K562 (cell line): ENCODE measurements at regions not wholly inside any gene's neighbourhood (a gene's known extent, or its start where the extent isn't known, plus 50 kb on each side); places are given as distances from the start of the nearest gene placed in this dataset.

Experiments used
- ATAC-seq: fragments of 200-7000 bp; cut with Tn5 transposase; 3 replicates; pipeline ENCODE4 v1.9.1; 2020; ENCODE audit warnings: moderate library complexity
- BruUV-seq: library from RNA; stranded (reverse); fragments of 400-500 nt; replicated peaks from 2 replicates; lab custom pipeline; 2021; lab: Mats Ljungman, UMichigan
- CTCF ChIA-PET: fragments of 300-600 bp; formaldehyde crosslinking; extraction: SDS; loops from one replicate; lab custom pipeline; 2021; ENCODE audit warnings: low intra/inter-chr PET ratio; lab: Yijun Ruan, JAX
- POLR2A ChIA-PET: fragments of 300-600, 350-650 bp; sonication (Branson Sonifier 250); formaldehyde crosslinking; extraction: SDS; loops from one replicate; lab custom pipeline; 2021; ENCODE audit warnings: antibody characterized with exemption, inconsistent platforms; lab: Yijun Ruan, JAX
- DNase-seq, 4 experiments: peaks; one replicate each; pipeline versions ENCODE4 v3.0.0 to v3.0.0-alpha.2; 2011 to 2018; ENCODE audit warnings: low spot score in 3 of 4, mixed read lengths in 3 of 4; ENCODE audit errors: extremely low read depth in 1 of 4
- FAIRE-seq: peaks from 2 replicates; lab custom pipeline; 2011; peaks lifted over from hg19 to GRCh38; lab: Jason Lieb, UNC
- H2AFZ ChIP-seq: 2 replicates; pipeline ENCODE4 v1.6.0; 2011; ENCODE audit warnings: low read depth, low read length, control low read depth, inconsistent platforms
- H3K27ac ChIP-seq: fragments of 200-600 bp; 3 replicates; pipeline ENCODE4 v1.8.0; 2011; ENCODE audit warnings: low read depth, mild to moderate bottlenecking, control low read depth, inconsistent platforms, low read length, moderate library complexity, mixed read lengths; ENCODE audit errors: extremely low read depth
- H3K27me3 ChIP-seq, 2 experiments: fragments of 300-600 bp in 1 of 2; 2 replicates in 1 of 2; 3 replicates in 1 of 2; pipeline versions ENCODE4 v1.6.0 to v1.8.0; 2011; ENCODE audit warnings: inconsistent platforms in 2 of 2, low read length in 2 of 2, mild to moderate bottlenecking in 1 of 2, mixed read lengths in 1 of 2, moderate library complexity in 1 of 2; ENCODE audit not compliant: control insufficient read depth in 2 of 2, insufficient read depth in 2 of 2
- H3K36me3 ChIP-seq: fragments of 300-600 bp; 3 replicates; pipeline ENCODE4 v1.8.0; 2011; ENCODE audit warnings: mild to moderate bottlenecking, low read length, inconsistent platforms; ENCODE audit not compliant: control insufficient read depth, insufficient read depth
- H3K4me1 ChIP-seq, 2 experiments: fragments of 200-600 bp in 1 of 2; replicated peaks in 1 of 2; 2 replicates in 1 of 2; 3 replicates in 1 of 2; pipeline versions ENCODE4 v1.5.1 to v1.8.0; 2011; ENCODE audit warnings: inconsistent platforms in 2 of 2, low read length in 2 of 2, mild to moderate bottlenecking in 1 of 2, mixed read lengths in 1 of 2, moderate library complexity in 1 of 2; ENCODE audit not compliant: control insufficient read depth in 2 of 2, insufficient read depth in 2 of 2
- H3K4me2 ChIP-seq: 2 replicates; pipeline ENCODE4 v1.6.1; 2011; ENCODE audit warnings: low read length, control low read depth, inconsistent platforms, mixed read lengths; ENCODE audit not compliant: insufficient read depth
- H3K4me3 ChIP-seq: fragments of 200-600 bp; sonication (generic), shearing (Covaris generic); 2 replicates; pipeline ENCODE4 v1.5.1; 2016; ENCODE audit warnings: control low read depth, inconsistent platforms
- H3K79me2 ChIP-seq: fragments of 200-600 bp; 3 replicates; pipeline ENCODE4 v1.8.0; 2011; ENCODE audit warnings: low read length, inconsistent platforms; ENCODE audit not compliant: control insufficient read depth, insufficient read depth
- H3K9ac ChIP-seq, 2 experiments: 2 replicates each; pipeline versions ENCODE4 v1.6.0 to v1.6.1; 2011; ENCODE audit warnings: low read depth in 2 of 2, low read length in 2 of 2, control low read depth in 1 of 2, inconsistent platforms in 1 of 2, mild to moderate bottlenecking in 1 of 2, mixed read lengths in 1 of 2; ENCODE audit not compliant: insufficient read depth in 1 of 2
- H3K9me1 ChIP-seq: one replicate; pipeline ENCODE4 v1.6.0; 2011; ENCODE audit warnings: inconsistent platforms, mild to moderate bottlenecking, low read length, moderate library complexity; ENCODE audit not compliant: control insufficient read depth, insufficient read depth
- H3K9me3 ChIP-seq: replicated peaks from 2 replicates; pipeline ENCODE4 v1.5.1; 2011; ENCODE audit warnings: low read depth, low read length, inconsistent platforms; ENCODE audit not compliant: control insufficient read depth, insufficient read depth
- H4K20me1 ChIP-seq: replicated peaks from 2 replicates; pipeline ENCODE4 v1.6.1; 2011; ENCODE audit warnings: low read length, inconsistent platforms, mixed read lengths; ENCODE audit not compliant: control insufficient read depth, insufficient read depth
- ASH1L ChIP-seq: fragments of 450-650 bp; IDR thresholded peaks from 2 replicates; pipeline ENCODE4 v1.6.1; 2018; ENCODE audit warnings: borderline replicate concordance, mild to moderate bottlenecking, low read depth; ENCODE audit not compliant: partially characterized antibody
- CHD2 ChIP-seq: IDR thresholded peaks from 2 replicates; pipeline ENCODE4 v1.6.1; 2011; ENCODE audit warnings: low read depth, low read length
- KLF16 ChIP-seq: IDR thresholded peaks from 2 replicates; pipeline ENCODE4 v1.6.1; 2016; ENCODE audit warnings: antibody characterized with exemption
- PCBP2 ChIP-seq: fragments of 200-400 bp; formaldehyde crosslinking; IDR thresholded peaks from 2 replicates; pipeline ENCODE4 v1.6.1; 2018; ENCODE audit warnings: low read length, low read depth, mild to moderate bottlenecking, moderate library complexity; ENCODE audit not compliant: poor library complexity, severe bottlenecking
- TGIF2 ChIP-seq: sonication (generic); formaldehyde crosslinking; IDR thresholded peaks from 2 replicates; pipeline ENCODE4 v1.8.1; 2022; ENCODE audit warnings: mild to moderate bottlenecking, missing genetic modification reagents, moderate library complexity
- XRCC3 ChIP-seq: fragments of 450-650 bp; IDR thresholded peaks from 2 replicates; pipeline ENCODE4 v1.6.1; 2017; ENCODE audit warnings: mild to moderate bottlenecking, moderate library complexity
- ZC3H8 ChIP-seq: fragments of 450-650 bp; IDR thresholded peaks from 2 replicates; pipeline ENCODE4 v1.6.1; 2017
- ZNF143 ChIP-seq: sonication (generic); formaldehyde crosslinking; IDR thresholded peaks from 2 replicates; pipeline ENCODE4 v1.9.0; 2022; ENCODE audit warnings: mild to moderate bottlenecking, missing genetic modification reagents
- ZNF212 ChIP-seq: fragments of 450-650 bp; formaldehyde crosslinking; IDR thresholded peaks from 2 replicates; pipeline ENCODE4 v1.4.0; 2020; ENCODE audit warnings: mild to moderate bottlenecking
- ZNF224 ChIP-seq: sonication (generic); formaldehyde crosslinking; IDR thresholded peaks from 2 replicates; pipeline ENCODE4 v1.8.0; 2022; ENCODE audit warnings: mild to moderate bottlenecking, missing genetic modification reagents
- ZNF23 ChIP-seq: fragments of 250-450 bp; sonication (Bioruptor Pico); IDR thresholded peaks from 2 replicates; pipeline ENCODE4 v1.4.0; 2020; ENCODE audit warnings: mild to moderate bottlenecking
- ZSCAN29 ChIP-seq: fragments of 450-650 bp; IDR thresholded peaks from 2 replicates; pipeline ENCODE4 v1.6.1; 2017
- WGBS: fragments of 100-300 bp; shearing (Covaris generic); methylation state at CpG from one replicate; pipeline ENCODE4 v1.1.6; 2016; ENCODE audit warnings: low coverage, mixed read lengths; ENCODE audit not compliant: insufficient coverage; ENCODE audit errors: missing lambda C conversion rate; 5-methylcytosine and 5-hydroxymethylcytosine counted together
- in situ Hi-C: fragments of 300-500 bp; cut with MboI; formaldehyde crosslinking; loops from 4 replicates; pipeline ENCODE4 v1.15.0; 2018; ENCODE audit warnings: inconsistent platforms, mixed read lengths
- intact Hi-C: fragments of 100-400 bp; cut with micrococcal nuclease; formaldehyde crosslinking; loops from 2 replicates; pipeline ENCODE4 v1.14.2; 2022
- TF ChIP-seq, protein P1 (sequence below): fragments of 250-450 bp; sonication (Bioruptor Pico); IDR thresholded peaks from 2 replicates; pipeline ENCODE4 v1.5.0; 2021
- TF ChIP-seq, protein P2 (sequence below): fragments of 250-450 bp; sonication (Bioruptor Pico); IDR thresholded peaks from 2 replicates; pipeline ENCODE4 v1.4.0; 2020; ENCODE audit warnings: mild to moderate bottlenecking, moderate library complexity, borderline replicate concordance

DNA sequence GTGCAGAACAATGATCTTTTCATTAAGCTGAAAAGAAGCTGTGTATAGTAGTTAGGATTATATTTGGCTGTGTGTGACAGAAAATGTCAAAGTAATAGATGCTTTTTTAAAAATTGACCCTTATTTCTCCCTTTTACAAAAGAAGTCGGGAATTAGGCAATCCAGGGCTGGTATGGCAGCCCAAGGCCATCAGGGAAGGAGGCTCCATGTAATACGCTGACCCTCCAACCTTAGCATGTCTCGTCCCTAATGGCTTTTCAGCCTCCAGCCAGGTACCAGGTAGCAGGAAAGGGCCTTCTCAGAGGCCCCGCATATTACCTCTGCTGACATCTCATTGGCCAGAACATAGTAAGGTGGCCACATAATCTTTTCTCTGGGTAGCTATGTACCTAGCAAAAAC lies 79.7 kb downstream of the VCPKMT start:
- no peak for ATAC-seq
- ChIA-PET POLR2A (interaction anchor here (0.6 kb wide), 1 partner anchor 125 kb away, joined by 3 read pairs; no protein-coding TSS in a partner anchor), CTCF (no interaction called here)
- no peaks in the 10 kb centered on the region for H3K9me1 ChIP-seq
- H3K27ac ChIP-seq: no peak overlapping the region
- intact Hi-C loops: no loop called here
- 78% methylated on average over 4 of the region's 4 CpGs for WGBS
- no peak overlapping the region for H2AFZ ChIP-seq
- no peak for TF ChIP-seq KLF16
- TF ChIP-seq, protein P1, sequence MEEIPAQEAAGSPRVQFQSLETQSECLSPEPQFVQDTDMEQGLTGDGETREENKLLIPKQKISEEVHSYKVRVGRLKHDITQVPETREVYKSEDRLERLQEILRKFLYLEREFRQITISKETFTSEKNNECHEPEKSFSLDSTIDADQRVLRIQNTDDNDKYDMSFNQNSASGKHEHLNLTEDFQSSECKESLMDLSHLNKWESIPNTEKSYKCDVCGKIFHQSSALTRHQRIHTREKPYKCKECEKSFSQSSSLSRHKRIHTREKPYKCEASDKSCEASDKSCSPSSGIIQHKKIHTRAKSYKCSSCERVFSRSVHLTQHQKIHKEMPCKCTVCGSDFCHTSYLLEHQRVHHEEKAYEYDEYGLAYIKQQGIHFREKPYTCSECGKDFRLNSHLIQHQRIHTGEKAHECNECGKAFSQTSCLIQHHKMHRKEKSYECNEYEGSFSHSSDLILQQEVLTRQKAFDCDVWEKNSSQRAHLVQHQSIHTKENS (CRISPR knock-in tag): no peak
- TF ChIP-seq ZSCAN29: no peak
- TF ChIP-seq ZNF212 (CRISPR knock-in tag): no peak
- TF ChIP-seq XRCC3: no peak
- TF ChIP-seq ZC3H8: no peak
- no peak for TF ChIP-seq ZNF224 (CRISPR knock-in tag)
- no peak for TF ChIP-seq PCBP2
- TF ChIP-seq, protein P2, sequence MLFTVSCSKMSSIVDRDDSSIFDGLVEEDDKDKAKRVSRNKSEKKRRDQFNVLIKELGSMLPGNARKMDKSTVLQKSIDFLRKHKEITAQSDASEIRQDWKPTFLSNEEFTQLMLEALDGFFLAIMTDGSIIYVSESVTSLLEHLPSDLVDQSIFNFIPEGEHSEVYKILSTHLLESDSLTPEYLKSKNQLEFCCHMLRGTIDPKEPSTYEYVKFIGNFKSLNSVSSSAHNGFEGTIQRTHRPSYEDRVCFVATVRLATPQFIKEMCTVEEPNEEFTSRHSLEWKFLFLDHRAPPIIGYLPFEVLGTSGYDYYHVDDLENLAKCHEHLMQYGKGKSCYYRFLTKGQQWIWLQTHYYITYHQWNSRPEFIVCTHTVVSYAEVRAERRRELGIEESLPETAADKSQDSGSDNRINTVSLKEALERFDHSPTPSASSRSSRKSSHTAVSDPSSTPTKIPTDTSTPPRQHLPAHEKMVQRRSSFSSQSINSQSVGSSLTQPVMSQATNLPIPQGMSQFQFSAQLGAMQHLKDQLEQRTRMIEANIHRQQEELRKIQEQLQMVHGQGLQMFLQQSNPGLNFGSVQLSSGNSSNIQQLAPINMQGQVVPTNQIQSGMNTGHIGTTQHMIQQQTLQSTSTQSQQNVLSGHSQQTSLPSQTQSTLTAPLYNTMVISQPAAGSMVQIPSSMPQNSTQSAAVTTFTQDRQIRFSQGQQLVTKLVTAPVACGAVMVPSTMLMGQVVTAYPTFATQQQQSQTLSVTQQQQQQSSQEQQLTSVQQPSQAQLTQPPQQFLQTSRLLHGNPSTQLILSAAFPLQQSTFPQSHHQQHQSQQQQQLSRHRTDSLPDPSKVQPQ (CRISPR knock-in tag): no peak
- no peak for TF ChIP-seq CHD2
- no peak for TF ChIP-seq ASH1L
- no peak for TF ChIP-seq TGIF2
- TF ChIP-seq ZNF23 (CRISPR knock-in tag): no peak
- no peak for TF ChIP-seq ZNF143 (CRISPR knock-in tag)
- no peak overlapping the region for H3K4me2 ChIP-seq
- 0 out of 2 replicates have a peak, but pooled peaks cover 2% of the 10 kb centered on the region for H3K9me3 ChIP-seq
- no peaks in the 10 kb centered on the region for H3K79me2 ChIP-seq
- BruUV-seq: no TSS peak
- H4K20me1 ChIP-seq: no peaks in the 10 kb centered on the region
- DNase-seq: no peak
- no peak overlapping the region for H3K4me3 ChIP-seq
- no peaks in the 10 kb centered on the region for H3K27me3 ChIP-seq
- FAIRE-seq: no peak
- H3K4me1 ChIP-seq: peaks cover 9 to 25% of the 10 kb centered on the region in 2 experiments
- no peaks in the 10 kb centered on the region for H3K36me3 ChIP-seq
- in situ Hi-C loops: no loop called here
- no peak overlapping the region for H3K9ac ChIP-seq
